EL (cell line): ENCODE measurements at regions not wholly inside any gene's neighbourhood (a gene's known extent, or its start where the extent isn't known, plus 50 kb on each side); places are given as distances from the start of the nearest gene placed in this dataset.
A peak's percentile ranks its signal among the peaks of the same experiment; 100 is the strongest.

Experiments
- DNase-seq: peaks from one replicate; pipeline ENCODE4 v3.0.0-alpha.2; 2016

DNA sequence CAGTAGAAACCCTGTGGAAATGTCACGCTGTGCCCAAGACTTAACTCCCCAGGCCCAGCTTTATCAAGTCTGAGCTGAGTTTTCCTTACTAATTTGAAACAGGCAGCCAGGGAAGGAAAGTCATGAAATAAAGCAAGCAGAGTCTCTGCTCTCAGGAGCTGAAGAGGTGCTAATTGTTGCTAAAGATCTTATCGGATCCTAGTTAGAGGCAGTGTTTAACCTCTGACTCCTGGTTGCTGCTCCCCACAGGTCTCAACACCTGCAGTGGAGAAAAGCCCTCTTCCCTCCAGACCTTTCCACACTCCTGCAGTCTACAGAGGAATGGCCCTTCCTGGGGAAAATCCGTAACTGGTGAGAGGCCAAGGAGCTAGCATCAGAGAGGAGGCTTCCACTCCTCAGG is 628.2 kb downstream of the NTRK3 start:
- DNase-seq: no peak

DNA sequence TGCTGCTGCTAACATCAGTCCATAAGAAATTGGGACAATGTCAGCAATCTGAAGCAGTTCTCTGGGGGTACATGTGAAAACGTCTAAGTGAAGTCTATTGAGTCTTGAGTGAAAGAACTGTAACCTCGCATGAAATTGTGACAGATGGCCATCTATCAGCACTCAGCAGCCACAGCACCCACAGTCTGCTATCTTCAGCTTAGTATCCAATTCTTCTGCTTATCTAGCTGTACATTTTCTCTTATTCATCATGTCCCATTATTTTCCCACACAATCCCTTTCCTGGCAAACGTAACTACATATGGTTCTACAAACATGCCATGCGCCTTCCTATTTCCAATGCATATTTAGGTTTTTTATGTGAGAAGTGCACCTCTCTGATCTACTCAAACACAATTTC is 629.7 kb downstream of the NTRK3 start:
- no peak for DNase-seq

DNA sequence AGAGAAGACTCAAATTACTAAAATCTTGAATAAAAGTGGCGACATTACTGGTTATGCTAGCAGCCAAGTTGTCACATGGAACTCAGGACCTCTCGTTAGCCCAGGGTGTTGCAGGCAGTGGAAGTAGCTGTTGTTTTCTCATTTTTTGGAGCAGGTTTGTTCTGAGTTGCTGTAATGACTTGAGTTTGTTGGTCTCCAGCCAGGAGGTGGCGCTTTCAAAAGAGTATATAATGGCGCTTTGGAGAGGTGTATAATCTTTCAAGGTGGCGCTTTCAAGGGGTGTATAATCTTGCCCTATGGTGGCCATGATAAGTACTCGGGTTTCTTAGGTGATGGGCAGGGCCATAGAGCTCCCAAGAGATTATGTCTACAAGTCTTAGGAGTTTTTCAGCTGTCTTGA is 632.7 kb downstream of the NTRK3 start:
- no peak for DNase-seq

DNA sequence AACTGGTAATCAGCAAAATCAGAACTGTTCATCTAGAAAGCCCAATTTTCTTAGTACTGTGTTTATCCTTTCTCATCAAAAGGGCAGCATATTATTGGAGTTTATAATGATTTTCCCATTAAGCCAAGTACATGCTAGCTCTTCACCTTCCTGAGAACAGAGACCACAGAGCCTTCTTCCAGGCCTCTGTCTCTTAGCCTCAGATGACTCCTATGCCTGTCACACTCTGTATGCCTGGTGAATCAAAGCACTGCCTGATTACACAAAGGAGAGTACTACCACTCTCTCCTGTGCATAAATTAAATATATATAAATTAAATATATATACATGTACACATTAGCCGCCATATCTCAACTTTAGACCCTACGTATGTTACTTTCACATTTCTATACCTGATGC is 636.1 kb downstream of the NTRK3 start:
- no peak for DNase-seq

DNA sequence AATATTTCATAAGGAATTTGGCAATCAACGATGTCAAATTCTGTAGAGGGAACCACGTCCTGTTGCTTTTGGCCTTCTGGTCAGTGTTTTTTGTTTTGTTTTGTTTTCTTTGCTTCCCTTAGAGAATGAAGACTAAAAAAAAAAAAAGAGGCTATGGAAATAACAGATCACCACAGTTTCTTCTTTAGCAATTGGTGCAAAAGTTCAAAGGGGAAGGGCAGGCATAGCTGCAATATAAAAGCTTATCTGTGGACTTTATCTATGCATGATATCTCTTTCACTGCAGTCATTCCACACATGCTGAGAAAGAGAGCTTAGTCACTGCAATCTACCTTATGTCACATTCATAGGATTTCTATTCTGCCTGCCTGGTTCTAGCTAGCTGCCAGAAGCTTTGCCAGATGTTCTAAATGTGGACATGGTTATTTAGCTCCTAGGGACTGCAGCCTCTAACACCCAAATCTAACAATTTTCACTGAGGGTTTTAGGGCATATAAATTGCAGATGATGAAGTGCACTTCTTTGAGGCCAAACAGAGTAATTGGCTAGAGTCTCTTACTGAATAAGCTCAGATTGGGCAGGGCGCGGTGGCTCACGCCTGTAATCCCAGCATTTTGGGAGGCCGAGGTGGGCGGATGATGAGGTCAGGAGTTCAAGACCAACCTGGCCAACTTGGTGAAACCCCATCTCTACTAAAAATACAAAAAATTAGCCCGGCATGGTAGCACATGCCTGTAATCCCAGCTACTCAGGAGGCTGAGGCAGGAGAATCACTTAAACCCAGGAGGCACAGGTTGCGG is 637.2 kb downstream of the NTRK3 start:
- peak; percentile 79 for DNase-seq

DNA sequence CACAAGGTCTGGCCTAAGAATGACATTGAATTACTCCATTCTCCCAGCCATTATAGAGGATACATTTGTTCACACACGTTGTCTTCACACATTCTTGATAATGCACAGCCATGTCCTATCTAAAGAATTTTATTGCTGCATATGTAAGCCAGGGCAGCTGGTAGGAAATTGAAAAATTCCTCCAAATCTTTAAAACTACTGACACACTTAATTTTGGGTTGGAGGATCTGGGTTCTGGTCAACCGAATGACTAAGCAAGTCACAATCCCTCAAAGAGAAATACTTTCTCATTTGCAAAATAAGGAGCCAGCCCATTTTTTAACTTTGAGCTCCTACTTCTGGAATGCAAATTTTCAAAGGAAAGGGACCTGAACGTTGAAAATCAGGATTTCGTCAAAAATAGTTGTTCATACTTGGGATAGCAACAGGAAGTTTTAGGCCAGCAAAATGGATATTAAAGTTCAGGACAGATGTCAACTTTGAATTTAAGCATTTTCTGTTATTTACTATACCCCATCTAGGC is 638.3 kb downstream of the NTRK3 start:
- DNase-seq: no peak

DNA sequence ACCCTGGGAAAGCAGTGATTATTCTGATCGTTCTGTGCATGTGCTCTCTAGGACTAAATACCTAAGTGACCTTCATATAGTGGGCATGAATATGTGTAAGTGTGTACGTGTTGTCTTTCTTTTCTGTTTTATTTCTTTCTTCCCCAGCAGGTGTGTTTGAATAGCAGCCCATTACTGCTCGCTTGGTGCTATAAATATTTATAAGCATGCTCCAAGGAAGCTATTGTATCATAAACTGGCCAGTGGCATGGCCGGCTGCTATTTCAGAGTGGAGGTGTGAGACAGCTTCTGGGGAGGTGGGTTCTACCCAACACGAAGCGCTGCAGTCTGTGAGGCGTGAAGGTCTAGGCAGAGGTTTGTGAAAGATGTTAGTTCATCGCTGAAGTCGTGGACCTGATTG is 641.8 kb downstream of the NTRK3 start:
- no peak for DNase-seq

DNA sequence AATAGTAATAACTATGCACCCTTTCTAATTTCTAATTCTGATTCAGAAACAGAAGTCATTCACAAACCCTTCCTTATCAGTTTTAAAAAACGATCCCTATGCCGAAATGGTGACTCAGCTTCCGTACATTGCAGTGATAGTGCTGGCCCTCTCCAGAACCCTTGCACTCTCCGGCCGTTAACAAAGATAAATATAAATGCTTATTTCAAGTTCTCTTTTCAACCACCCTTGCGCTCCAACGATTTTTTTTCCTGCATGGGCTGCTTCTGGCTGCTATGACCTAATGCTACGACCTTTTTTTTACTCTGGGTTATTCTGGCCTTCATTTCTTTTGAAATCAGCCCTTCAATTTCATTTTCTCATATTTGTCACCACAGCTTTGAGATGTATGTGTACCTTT is 646.2 kb downstream of the NTRK3 start:
- DNase-seq: no peak

DNA sequence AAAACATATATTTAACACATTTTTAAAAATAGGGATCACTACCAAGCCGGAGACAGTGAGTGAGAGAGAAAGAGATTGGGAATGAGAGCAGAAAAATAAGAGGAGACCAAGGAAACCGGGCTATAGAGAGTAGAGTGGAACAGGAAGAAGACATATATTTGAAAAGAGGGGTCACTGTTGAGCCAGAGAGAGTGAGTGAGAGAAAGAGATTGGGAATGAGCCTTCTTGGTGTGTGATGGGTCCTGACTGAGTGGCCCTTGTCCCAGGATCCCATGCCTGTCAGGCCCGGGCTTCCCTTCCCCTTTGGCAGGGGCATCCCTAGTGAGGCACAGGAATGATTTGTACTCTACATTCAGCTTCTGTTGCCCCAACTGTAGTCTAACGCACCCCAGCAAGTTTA is 646.6 kb downstream of the NTRK3 start:
- DNase-seq: no peak

DNA sequence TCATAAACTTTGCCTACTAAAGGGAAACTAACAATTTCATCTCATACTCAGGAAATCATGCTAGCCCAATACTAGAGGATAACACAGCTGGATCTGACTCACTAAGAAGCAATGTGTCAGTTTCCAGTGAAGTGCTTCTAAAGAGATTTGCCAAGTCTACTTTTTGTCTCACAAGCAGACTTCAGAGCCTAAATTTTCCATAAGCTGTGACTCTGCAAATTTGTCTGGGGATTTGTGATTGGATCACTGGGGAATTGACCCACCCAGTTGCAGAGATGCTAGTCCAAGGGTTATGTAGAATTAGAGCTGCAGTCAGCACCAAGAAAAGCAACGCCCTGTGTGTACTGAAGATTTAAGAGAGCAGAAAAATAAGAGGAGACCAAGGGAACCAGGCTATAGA is 647.1 kb downstream of the NTRK3 start:
- DNase-seq: peak; percentile 85

DNA sequence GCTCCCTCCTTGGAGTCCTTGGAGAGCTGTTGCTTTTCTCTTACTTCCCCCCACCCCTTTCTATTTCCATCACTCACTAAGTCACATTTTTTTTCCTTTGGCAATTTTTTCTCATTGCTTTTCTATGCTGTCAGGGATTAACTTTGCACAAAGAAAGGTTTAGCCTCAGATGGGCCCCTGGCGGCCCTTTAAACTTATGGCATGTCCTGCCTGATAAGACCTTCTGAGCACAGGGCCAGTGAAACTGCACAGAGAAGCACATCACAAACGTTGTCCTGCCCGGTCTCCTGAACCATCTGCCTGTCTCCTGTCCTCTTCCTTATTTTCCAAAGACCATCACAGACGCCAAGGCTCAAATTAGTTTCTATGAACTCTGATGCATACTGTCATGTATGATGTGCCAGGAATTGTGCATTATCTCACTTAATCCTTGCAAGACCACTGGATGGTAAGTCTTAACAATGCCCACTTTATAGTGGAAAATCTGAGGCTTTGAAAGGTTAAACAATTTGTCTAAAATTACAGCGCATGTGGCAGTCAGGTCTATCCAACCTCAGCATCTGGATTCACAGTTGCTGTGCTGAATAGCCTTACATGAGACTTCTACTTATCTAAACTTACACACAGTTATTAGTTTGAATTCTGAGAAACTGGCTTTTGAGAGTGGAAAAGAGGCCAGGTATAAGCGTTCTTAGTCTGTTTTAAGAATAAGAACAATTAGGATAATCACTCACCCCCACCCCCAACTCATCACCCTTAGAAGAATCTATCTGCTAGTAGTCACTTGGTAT is 648.1 kb downstream of the NTRK3 start:
- no peak for DNase-seq

DNA sequence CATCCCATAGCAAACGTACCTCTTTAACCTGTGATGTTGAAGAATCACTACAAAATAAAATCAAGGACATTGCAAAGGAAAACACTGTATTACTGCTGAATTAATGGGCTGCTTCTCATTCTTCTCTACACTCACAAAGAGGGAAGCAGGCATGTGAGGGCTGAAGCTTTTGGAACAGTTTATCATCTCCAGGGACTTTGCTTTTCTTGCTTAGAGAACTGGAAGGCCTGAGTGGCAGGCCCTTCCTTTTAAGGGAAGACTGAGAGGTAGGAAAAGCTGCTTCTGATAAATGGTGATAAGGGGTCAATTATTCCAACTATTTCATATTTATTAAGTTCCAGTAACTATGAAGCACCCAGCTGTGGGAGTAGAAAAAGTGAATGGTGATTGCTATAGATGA is 649.6 kb downstream of the NTRK3 start:
- no peak for DNase-seq

DNA sequence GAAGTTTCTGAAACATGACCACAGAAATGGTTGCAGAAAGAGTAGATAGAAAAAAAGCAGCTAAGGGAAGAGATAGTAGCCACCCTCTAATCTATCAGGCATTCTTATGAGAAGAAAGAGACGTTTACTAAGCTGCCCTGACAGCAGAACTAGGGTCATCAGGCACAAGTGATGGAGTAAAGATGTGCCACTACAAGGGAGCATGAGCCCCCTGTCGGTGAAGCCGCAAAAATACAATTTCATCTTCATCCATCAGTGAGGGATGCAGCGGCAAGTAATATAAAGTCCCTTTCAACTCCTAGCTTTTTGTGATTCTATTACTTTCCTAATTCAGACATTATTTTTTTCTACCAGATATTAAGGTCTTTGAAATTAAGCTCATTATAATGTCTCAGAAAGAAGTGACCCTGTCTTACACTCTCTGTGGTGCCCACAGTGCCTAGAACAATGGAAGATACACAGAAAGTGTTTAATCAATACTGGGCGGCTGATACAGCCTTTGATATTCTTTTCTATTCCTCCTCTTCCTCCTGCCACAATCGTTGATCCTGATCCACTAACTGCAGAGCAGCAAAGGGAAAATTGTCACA is 651.6 kb downstream of the NTRK3 start:
- DNase-seq: peak; percentile 31

DNA sequence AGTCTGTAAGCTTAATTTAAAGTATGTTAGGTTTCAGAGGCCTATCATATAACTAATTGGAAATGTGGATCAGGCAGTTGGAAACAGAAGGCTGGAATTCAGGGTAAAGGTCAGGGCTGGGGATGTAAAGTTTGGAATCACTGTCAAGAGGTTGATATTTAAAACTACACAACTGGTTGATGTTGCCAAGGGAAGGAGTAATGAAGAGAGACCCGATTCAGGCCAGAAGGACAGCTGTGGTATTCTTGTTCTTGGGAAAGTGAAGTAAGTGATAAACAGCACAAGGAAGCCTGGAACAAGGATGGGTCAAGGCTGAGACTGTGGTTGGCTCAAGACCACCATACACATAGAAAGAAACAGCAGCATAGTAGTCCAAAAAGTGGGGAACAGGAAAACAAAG is 654.2 kb downstream of the NTRK3 start:
- no peak for DNase-seq

DNA sequence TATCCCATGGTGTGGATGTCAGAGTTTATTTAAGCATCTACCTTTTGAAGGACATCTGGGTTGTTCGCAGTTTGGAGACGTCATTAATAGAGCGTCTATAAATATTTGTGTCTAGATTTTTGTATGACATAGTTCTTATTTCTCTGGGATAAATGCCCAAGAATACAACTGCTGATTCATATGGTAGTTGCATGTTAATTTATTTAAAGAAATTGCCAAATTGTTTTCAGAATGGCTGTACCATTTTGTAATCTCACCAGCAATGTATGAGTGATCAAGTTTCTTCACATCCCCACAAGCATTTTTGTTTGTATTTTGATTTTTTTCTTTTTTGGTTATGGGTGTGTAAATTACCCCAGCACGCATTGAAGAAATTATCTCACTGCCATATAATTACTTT is 656.9 kb downstream of the NTRK3 start:
- no peak for DNase-seq

DNA sequence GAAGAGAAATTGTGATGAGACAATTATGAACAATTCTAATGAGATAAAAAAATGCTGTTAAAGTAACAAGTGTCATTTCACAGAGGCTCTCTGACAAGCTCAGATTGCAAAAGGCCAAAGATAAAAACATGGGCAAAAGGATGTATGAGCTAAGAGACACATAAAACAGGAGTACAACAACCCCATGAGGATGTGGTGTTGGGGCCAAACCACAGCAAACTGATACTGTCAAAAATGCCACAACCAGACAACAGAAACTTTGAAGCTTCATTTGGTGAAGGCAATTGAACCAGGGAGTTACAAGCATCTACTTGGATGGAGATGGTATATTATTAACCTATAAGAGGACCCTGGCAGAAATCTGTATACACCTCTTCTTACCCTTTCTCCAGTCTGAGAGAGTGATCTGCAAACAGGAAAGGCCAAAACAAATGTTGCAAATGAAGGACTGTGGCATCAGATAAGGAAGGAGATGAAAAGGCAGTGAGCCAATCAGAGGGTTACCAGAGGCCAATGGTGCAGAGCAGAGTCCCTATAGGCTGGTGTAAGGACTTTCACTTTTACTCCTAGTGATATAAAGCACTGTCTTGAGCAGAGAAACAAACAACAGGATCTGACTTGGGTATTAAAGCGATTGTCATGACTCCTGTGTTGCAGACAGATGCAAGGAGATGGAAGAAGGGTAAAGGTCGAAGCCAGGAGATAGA is 659.0 kb downstream of the NTRK3 start:
- DNase-seq: peak; percentile 22

DNA sequence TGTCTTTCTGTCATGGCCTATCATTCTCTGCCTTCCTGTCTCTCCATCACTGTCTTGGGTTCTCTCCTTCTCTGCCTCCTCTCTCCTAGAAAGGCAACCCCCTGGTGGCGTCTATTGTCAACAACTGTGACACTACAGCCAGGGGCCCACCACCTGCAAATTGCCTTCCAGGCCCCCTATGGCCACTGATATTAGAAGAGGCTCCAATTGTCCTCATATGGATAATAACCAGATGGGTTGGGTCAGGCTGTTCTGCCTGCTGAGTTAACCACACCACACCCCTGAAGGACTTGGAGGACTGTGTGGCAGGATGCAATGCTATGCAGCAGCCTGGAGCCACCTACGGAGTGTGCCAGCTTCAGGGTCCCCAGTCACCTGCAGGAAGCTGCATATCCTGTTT is 665.0 kb downstream of the NTRK3 start:
- no peak for DNase-seq

DNA sequence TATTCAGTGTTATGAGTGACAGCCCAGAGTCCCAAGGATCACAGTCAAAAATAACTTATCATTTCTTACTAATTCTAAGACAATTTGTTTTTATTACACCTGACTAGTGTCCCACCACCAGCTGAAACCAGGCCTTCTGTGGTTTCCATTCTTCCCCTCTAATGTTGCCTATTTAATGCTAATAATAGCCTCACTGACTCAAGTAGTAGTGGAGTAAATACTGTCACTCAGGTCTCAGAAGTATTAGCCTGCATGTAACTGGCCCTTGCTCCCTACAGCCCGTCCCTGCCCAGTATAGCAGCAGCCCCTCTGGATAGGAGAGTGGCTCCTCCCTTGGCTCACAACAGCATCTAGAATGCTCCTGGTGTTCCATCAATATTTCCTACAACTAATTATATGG is 665.5 kb downstream of the NTRK3 start:
- DNase-seq: no peak

DNA sequence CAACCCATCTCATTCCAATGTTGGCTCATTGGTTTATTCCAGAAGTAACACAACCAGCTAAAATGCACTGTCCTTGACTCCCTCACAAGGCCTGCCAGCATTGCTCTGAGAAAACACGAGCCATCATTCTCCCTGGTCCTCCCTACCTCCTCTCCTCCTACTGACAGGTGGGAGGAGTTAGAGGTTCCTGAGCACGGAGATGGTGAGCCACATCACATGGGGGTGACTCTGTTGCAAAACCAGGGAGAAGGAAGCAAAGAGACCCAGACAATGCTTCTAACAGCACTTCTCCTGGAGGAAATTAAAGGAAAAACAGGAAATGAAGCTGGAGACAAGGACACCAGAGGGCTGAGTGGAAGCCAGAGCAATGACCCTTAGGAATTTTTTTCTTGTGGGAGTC is 667.4 kb downstream of the NTRK3 start:
- DNase-seq: no peak

DNA sequence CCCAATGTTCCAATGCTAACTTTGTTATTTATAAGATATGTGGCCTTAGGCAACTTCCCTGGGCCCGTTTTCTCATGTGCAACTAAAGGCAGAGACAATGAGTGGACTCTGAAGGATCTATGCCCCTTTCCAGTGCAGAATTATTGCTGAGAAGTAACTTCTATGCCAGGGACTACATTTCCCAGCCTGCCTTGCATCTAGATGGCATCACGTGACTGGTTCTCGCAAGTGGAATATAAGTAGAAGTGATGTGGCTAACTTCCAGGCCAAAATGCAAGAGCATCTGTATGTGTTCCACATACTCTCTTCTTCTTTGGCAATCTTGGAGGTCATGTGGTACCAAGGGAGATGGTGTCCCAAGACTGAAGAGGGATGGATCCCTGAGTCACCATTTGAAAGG is 674.4 kb downstream of the NTRK3 start:
- no peak for DNase-seq

DNA sequence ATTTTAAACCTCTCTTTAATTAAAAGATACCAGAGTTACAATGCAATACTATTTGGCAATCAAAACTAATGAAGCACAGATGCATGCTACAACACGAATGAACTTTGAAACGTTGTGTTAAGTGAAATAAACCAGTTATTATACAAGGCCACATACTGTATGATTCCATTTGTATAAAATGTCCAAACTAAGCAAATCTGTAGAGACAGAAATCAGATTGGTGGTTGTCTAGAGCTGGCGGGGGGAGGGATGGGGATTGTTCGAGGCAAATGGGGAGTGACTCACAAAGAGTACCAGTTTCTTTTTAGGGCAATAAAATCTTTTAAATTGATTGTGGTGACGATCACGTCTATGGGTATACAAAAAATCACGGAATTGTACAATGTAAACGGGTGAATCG is 677.0 kb downstream of the NTRK3 start:
- DNase-seq: peak; percentile 9

DNA sequence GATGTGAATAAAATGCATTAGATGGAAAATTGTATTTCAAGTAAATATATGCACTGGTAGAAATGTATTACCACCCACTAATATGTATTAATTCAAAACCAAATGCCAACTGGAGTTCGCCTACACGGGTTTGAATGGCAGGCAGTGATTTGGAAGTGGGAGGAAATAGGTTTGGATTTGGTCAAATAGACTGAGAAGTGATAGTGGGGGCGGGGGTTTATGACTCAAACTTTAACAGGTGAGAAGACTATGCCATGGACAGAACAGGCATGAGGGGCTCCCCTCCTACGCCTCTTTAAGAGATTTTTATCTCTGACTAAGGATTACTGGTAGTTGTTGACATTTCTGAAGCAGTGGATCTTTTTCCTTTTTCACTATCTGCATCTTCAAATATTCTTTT is 677.8 kb downstream of the NTRK3 start:
- DNase-seq: no peak

DNA sequence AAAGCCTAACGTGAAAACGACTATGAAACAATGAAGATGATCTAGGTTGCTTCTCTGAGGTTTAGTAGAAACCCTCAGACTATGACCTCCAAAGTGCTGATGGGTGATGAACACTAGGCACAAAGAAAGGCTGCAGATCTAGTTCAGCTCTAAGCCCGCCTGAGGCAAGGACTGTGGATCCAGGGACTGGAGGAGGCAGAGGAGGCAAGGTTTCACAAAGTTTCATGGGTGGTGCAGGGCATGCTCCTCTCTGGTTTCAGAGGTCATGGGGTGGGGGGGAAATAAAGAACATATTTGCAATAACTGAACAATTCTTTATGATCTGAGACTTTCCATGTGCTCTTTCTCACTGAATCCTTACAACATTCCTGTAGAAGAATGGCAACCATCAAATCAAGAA is 679.2 kb downstream of the NTRK3 start:
- DNase-seq: no peak
